Sigmoid colon (tissue), 6 donors: ENCODE measurements at regions not wholly inside any gene's neighbourhood (a gene's known extent, or its start where the extent isn't known, plus 50 kb on each side); places are given as distances from the start of the nearest gene placed in this dataset.
"Not testable (repeated sequence)": the region's sequence is repeated elsewhere in the genome, so short reads cannot be mapped to it uniquely, and the experiment has no call there.

ENCODE experiments used
- DNase-seq: peaks from one replicate; pipeline ENCODE4 v3.0.0-alpha.2; 2019
- H3K27ac ChIP-seq, 4 donors: fragments of 200-600 bp; sonication (generic); one replicate each; pipeline ENCODE4 v1.5.1; 2016 to 2019; ENCODE audit warnings: mild to moderate bottlenecking in 1 of 4
- H3K27me3 ChIP-seq, 3 donors: fragments of 200-600 bp; sonication (generic); one replicate each; pipeline ENCODE4 v1.5.1; 2019; ENCODE audit warnings: mild to moderate bottlenecking in 1 of 3
- H3K36me3 ChIP-seq, 4 donors: fragments of 200-600 bp; sonication (generic); one replicate each; pipeline ENCODE4 v1.5.1; 2016 to 2019
- H3K4me1 ChIP-seq, 4 donors: fragments of 200-600 bp; sonication (generic); one replicate each; pipeline ENCODE4 v1.5.1; 2017 to 2019
- H3K4me3 ChIP-seq, 4 donors: fragments of 200-600 bp; sonication (generic); one replicate each; pipeline ENCODE4 v1.5.1; 2017 to 2019; ENCODE audit warnings: mild to moderate bottlenecking in 2 of 4, moderate library complexity in 1 of 4
- H3K9me3 ChIP-seq, 4 donors: fragments of 200-600 bp in 3 of 4; sonication (generic) in 3 of 4; one replicate each; pipeline versions ENCODE4 v1.5.1 to v1.6.1; 2013 to 2019
- CTCF ChIP-seq, 4 experiments: fragments of 450-650 bp in 3 of 4; fragments of 200-600 bp in 1 of 4; IDR thresholded peaks; one replicate each; pipeline ENCODE4 v1.5.1; 2016 to 2019; ENCODE audit warnings: antibody characterized with exemption in 4 of 4, mild to moderate bottlenecking in 3 of 4, moderate library complexity in 2 of 4
- EP300 ChIP-seq, 4 donors: sonication (generic); formaldehyde crosslinking; IDR thresholded peaks; one replicate each; pipeline ENCODE4 v1.6.1; 2017; ENCODE audit warnings: antibody characterized with exemption in 4 of 4
- POLR2A ChIP-seq, 2 donors: fragments of 450-650 bp; IDR thresholded peaks; one replicate each; pipeline ENCODE4 v1.6.1; 2016; ENCODE audit warnings: antibody characterized with exemption in 2 of 2, mild to moderate bottlenecking in 2 of 2, moderate library complexity in 2 of 2
- POLR2AphosphoS5 ChIP-seq, 4 donors: sonication (generic); formaldehyde crosslinking; IDR thresholded peaks; one replicate each; pipeline ENCODE4 v1.6.1; 2017; ENCODE audit warnings: antibody characterized with exemption in 4 of 4
- WGBS, 2 donors: extraction: QIAGEN DNeasy Blood & Tissue Kit; methylation state at CpG; one replicate each; pipeline ENCODE4 v1.1.7; 2013; 5-methylcytosine and 5-hydroxymethylcytosine counted together
- intact Hi-C: fragments of 100-400 bp; cut with DNase I; formaldehyde crosslinking; loops from one replicate; pipeline ENCODE4 v1.15.1; 2023
- donor health status: healthy with polysubstance abuse.
- donor health status: healthy.

- Histone ChIP-seq H3K27ac (peak overlapping the region; percentile 89 to 97 (median 92)), H3K9me3 (no peaks in the 10 kb centered on the region), H3K4me3 (no peak overlapping the region), H3K27me3 (no peaks in the 10 kb centered on the region), H3K36me3 (no peaks in the 10 kb centered on the region), H3K4me1 (peaks cover 0 to 57% (median 51%) of the 10 kb centered on the region in 4 donors)
- DNase-seq, result no peak
- WGBS, 2 donors, result 85 to 89% methylated on average over 6 of the region's 6 CpGs
- intact Hi-C loops, result loop anchor here (2.0 kb wide), 2 partner anchors 67 to 141 kb away; partner anchors contain the start of gene ATP2B4
- TF ChIP-seq POLR2A (IDR thresholded peaks at IDR 0.05) (no peak), POLR2AphosphoS5 (IDR thresholded peaks at IDR 0.05) (peak in 1 of 4 donors; percentile 4)
Observed at GRCh38 chr1:203559523-203559922, 65.6 kb downstream of the OPTC start.

GRCh38 chr1:203561761-203562160 is 64.9 kb upstream of the ATP2B4 start:
- WGBS, 2 donors, result 92 to 98% methylated on average over 1 of the region's 1 CpG
- not testable (repeated sequence) for H3K27me3 ChIP-seq, H3K36me3 ChIP-seq, H3K9me3 ChIP-seq, H3K4me3 ChIP-seq, DNase-seq
- peak overlapping the region in 1 of 4 donors; percentile 97 for H3K27ac ChIP-seq
- intact Hi-C loops, result loop anchor here (5.0 kb wide), 1 partner anchor 36 kb away; no protein-coding TSS in a partner anchor
- peaks cover 0 to 36% (median 28%) of the 10 kb centered on the region in 4 donors for H3K4me1 ChIP-seq

- no peak for TF ChIP-seq POLR2A (IDR thresholded peaks at IDR 0.05)
- no peak for TF ChIP-seq EP300 (IDR thresholded peaks at IDR 0.05)
- TF ChIP-seq POLR2AphosphoS5 (IDR thresholded peaks at IDR 0.05), result no peak
- no peak for TF ChIP-seq CTCF (IDR thresholded peaks at IDR 0.05)
- H3K4me1 ChIP-seq, result peaks cover 0 to 21% (median 13%) of the 10 kb centered on the region in 4 donors
- no peak for DNase-seq
- no peaks in the 10 kb centered on the region for H3K36me3 ChIP-seq
- H3K27ac ChIP-seq, result peak overlapping the region in 1 of 4 donors; percentile 69
- 48 to 68% methylated on average over 2 of the region's 2 CpGs for WGBS, 2 donors
- intact Hi-C loops, result loop anchor here (5.0 kb wide), 1 partner anchor 34 kb away; no protein-coding TSS in a partner anchor
- H3K4me3 ChIP-seq, result no peak overlapping the region
- H3K9me3 ChIP-seq, result no peaks in the 10 kb centered on the region
- no peaks in the 10 kb centered on the region for H3K27me3 ChIP-seq
Observed at GRCh38 chr1:203563291-203563690, 63.3 kb upstream of the ATP2B4 start.

GRCh38 chr1:203564024-203564423 is 62.6 kb upstream of the ATP2B4 start:
- no peaks in the 10 kb centered on the region for H3K9me3 ChIP-seq
- intact Hi-C loops, result loop anchor here (5.0 kb wide), 1 partner anchor 33 kb away; no protein-coding TSS in a partner anchor
- TF ChIP-seq POLR2A (IDR thresholded peaks at IDR 0.05) (no peak), CTCF (IDR thresholded peaks at IDR 0.05) (no peak), POLR2AphosphoS5 (IDR thresholded peaks at IDR 0.05) (no peak)

GRCh38 chr1:203565049-203565448 is 61.6 kb upstream of the ATP2B4 start:
- no peaks in the 10 kb centered on the region for H3K36me3 ChIP-seq
- WGBS, 2 donors, result 93 to 96% methylated on average over 3 of the region's 3 CpGs
- peaks cover 0 to 8% (median 0%) of the 10 kb centered on the region in 4 donors for H3K4me1 ChIP-seq
- no peak overlapping the region for H3K4me3 ChIP-seq
- no peaks in the 10 kb centered on the region for H3K27me3 ChIP-seq
- no peak for DNase-seq
- TF ChIP-seq CTCF (IDR thresholded peaks at IDR 0.05), result no peak
- TF ChIP-seq POLR2A (IDR thresholded peaks at IDR 0.05), result no peak
- no peak for TF ChIP-seq EP300 (IDR thresholded peaks at IDR 0.05)
- TF ChIP-seq POLR2AphosphoS5 (IDR thresholded peaks at IDR 0.05), result no peak
- intact Hi-C loops, result no loop called here
- peak overlapping the region in 1 of 4 donors; percentile 69 for H3K27ac ChIP-seq
- H3K9me3 ChIP-seq, result no peaks in the 10 kb centered on the region

More at GRCh38 chr1:203564024-203564423, 62.6 kb upstream of the ATP2B4 start:
- Histone ChIP-seq H3K36me3 (no peaks in the 10 kb centered on the region), H3K4me1 (peaks cover 0 to 16% (median 6%) of the 10 kb centered on the region in 4 donors), H3K4me3 (no peak overlapping the region), H3K27me3 (no peaks in the 10 kb centered on the region), H3K27ac (peak overlapping the region in 2 of 4 donors; percentile 37 to 69)
- WGBS, 2 donors, result 90 to 92% methylated on average over 5 of the region's 5 CpGs
- DNase-seq, result no peak

GRCh38 chr1:203565981-203566380 is 60.7 kb upstream of the ATP2B4 start:
- H3K9me3 ChIP-seq, result no peaks in the 10 kb centered on the region
- no peak for TF ChIP-seq CTCF (IDR thresholded peaks at IDR 0.05)
- TF ChIP-seq EP300 (IDR thresholded peaks at IDR 0.05), result no peak
- no peak for TF ChIP-seq POLR2A (IDR thresholded peaks at IDR 0.05)
- TF ChIP-seq POLR2AphosphoS5 (IDR thresholded peaks at IDR 0.05), result no peak
- intact Hi-C loops, result no loop called here
- H3K27ac ChIP-seq, result no peak overlapping the region
- peaks cover 0 to 8% (median 0%) of the 10 kb centered on the region in 4 donors for H3K4me1 ChIP-seq
- 85 to 87% methylated on average over 4 of the region's 4 CpGs for WGBS, 2 donors
- no peak for DNase-seq
- H3K27me3 ChIP-seq, result no peaks in the 10 kb centered on the region
- no peaks in the 10 kb centered on the region for H3K36me3 ChIP-seq
- H3K4me3 ChIP-seq, result no peak overlapping the region

GRCh38 chr1:203566966-203567365 is 59.7 kb upstream of the ATP2B4 start:
- DNase-seq, H3K36me3 ChIP-seq, H3K4me1 ChIP-seq, intact Hi-C loops, H3K9me3 ChIP-seq, H3K4me3 ChIP-seq, H3K27ac ChIP-seq, H3K27me3 ChIP-seq: not testable (repeated sequence)
- WGBS, 2 donors, result 87 to 94% methylated on average over 11 of the region's 11 CpGs
